Stimulated activated CD8-positive, alpha-beta memory T cell treated with anti-CD3 and anti-CD28 coated beads, Interleukin-2, amount 100 ng/mL, for 1 hour (primary cell): ENCODE measurements at regions not wholly inside any gene's neighbourhood (a gene's known extent, or its start where the extent isn't known, plus 50 kb on each side); places are given as distances from the start of the nearest gene placed in this dataset.

Experiments used
- DNase-seq, 2 donors: peaks; one replicate each; pipeline ENCODE4 v3.0.0-alpha.2; 2020; ENCODE audit warnings: low read depth in 2 of 2

- DNase-seq: no peak
Observed at GRCh38 chr2:58299123-58299522, 58.0 kb upstream of the FANCL start.

GRCh38 chr2:58293056-58293455, 51.9 kb upstream of the FANCL start:
- DNase-seq: no peak

- no peak for DNase-seq
Observed at GRCh38 chr2:58291726-58292438, 50.8 kb upstream of the FANCL start.
